ENCODE measurements at regions not wholly inside any gene's neighbourhood (a gene's known extent, or its start where the extent isn't known, plus 50 kb on each side); places are given as distances from the start of the nearest gene placed in this dataset.

GRCh38 chr2:184125867-184126266 lies 472.5 kb upstream of the ZNF804A start:
- TF ChIP-seq FOXA1 (IDR thresholded peaks at IDR 0.05) (no peak), SUZ12 (IDR thresholded peaks at IDR 0.05) (no peak), HDGF (IDR thresholded peaks at IDR 0.05; ENCODE audit: borderline replicate concordance) (no peak), SP1 (IDR thresholded peaks at IDR 0.05) (no peak), NFRKB (IDR thresholded peaks at IDR 0.05) (no peak), PKNOX1 (IDR thresholded peaks at IDR 0.05) (no peak), TARDBP (IDR thresholded peaks at IDR 0.05) (no peak), FOXK2 (IDR thresholded peaks at IDR 0.05) (no peak), L3MBTL2 (conservative IDR thresholded peaks at IDR 0.05) (no peak), ARNT (IDR thresholded peaks at IDR 0.05) (no peak)
